NCI-H345 (cell line): ENCODE measurements at regions not wholly inside any gene's neighbourhood (a gene's known extent, or its start where the extent isn't known, plus 50 kb on each side); places are given as distances from the start of the nearest gene placed in this dataset.
"Not testable (repeated sequence)": the region's sequence is repeated elsewhere in the genome, so short reads cannot be mapped to it uniquely, and the experiment has no call there.

Experiments used
- DNase-seq: peaks from one replicate; lab custom pipeline; 2025; lab: John Stamatoyannopoulos, UW

GRCh38 chr4:126738926-126739325 is 893.8 kb upstream of the INTU start:
- DNase-seq: no peak

GRCh38 chr4:126740687-126741086 is 892.1 kb upstream of the INTU start:
- no peak for DNase-seq

DNA sequence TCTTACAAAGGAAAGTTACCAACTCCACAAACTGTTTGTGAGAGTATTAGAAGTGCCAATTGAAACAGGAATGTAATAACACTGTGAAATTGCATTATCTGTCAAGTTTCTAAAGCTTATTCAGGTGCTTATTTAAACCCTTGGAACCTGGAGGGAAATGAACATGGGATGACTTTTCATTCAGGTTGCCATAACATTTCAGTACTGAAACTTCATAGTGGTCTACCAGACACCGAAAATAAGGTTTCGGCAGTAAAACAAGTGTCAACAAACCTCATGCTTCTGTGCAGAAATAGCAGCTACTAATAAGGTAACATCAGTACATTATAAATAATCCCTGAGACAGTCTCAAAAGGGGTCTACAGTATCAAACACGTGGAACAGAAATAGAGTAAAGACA is 890.7 kb upstream of the INTU start:
- DNase-seq: no peak

DNA sequence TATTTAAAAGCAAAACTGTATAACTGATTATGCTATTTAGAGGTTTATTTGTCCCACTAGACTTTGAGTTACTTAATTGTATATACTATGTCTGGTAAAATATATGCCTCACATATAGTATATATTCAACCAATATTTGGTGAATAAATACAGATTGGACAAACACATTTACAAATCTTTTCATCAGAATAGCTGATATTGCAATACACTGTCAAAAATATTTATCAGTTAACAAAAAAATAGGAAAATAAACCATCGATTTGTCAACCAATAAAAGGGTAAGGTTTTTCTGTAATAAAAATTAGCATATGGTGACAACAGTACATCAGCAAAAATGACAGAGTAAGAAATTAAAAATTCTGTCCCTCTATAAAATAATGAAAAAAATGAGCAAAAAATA is 889.9 kb upstream of the INTU start:
- no peak for DNase-seq

GRCh38 chr4:126748736-126749135 is 884.0 kb upstream of the INTU start:
- DNase-seq: no peak

DNA sequence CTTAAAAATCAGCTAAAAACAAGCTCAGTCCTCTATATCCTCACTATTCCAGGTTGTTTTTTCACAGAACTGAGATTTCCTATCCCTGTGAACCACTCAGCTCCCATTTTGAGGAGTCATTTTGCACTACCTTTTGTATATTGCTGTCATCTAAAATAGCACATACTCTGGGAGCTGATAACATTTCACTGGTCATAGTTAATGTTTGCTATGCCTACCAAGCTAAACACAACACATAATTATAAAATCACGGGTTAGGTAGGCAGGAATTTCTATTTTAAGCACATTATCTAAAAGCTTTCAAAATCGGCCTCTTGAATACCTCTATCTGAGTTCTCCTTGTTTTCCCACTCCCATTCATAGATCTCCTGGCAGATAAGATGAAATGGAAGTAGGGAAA is 882.0 kb upstream of the INTU start:
- no peak for DNase-seq

GRCh38 chr4:126752126-126752525 is 880.6 kb upstream of the INTU start:
- no peak for DNase-seq

DNA sequence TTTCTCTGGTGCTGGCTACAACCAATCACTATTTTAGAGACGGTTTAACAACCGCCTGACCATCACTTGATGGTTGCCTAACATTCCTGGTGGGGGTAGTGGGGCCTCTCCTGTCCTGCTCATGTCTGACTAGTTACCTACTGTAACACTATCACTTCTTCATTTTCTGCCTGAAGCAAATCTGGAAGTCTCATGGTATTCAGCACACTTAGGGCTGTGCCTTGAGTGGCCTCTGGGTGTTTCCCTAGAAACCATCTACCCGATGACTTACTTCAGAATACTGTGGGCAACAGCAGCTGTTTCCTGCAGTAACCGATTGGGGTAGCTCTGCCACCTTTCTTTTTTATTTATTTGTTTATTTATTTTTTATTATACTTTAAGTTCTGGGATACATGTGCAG is 880.1 kb upstream of the INTU start:
- DNase-seq: no peak

DNA sequence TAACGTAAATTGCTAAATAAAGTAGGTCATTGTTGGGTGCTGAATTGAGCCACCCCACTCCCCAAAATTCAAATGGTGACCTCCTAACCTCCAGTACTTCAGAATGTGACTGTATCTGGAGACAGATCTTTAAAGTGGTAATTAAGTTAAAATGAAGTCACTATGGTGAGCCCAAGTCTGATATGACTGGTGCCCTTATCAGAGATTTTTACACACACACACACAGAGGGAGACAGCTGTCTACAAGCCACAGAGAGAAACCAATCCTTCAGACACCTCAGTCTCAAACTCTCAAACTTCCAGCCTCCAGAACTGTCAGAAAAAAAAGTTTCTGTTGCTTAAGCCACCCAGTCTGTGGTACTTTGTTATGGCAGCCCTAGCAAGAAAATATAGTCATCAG is 879.2 kb upstream of the INTU start:
- no peak for DNase-seq

DNA sequence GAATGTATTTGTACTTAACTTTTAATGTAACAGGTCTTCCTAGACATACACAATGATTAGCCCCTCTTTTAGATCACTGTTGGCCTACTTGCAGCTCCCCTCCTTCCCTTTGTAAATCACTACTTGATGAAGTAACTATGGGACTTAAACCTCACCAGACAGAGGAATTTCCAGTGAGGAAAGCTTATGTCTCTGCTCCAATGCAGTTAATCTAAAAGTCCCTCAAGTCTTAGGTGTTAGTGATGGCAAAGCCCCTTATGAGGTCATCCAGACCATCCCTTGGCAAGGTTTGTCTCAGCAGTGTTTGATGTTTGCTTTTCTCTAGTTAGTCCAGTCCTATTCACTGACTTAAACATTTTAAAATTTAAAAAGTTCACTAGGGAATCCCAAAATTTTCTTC is 877.3 kb upstream of the INTU start:
- DNase-seq: no peak

GRCh38 chr4:126756050-126756829 is 876.5 kb upstream of the INTU start:
- no peak for DNase-seq

- DNase-seq: no peak
These were observed 875.5 kb upstream of the INTU start for GRCh38 chr4:126757219-126757618.

DNA sequence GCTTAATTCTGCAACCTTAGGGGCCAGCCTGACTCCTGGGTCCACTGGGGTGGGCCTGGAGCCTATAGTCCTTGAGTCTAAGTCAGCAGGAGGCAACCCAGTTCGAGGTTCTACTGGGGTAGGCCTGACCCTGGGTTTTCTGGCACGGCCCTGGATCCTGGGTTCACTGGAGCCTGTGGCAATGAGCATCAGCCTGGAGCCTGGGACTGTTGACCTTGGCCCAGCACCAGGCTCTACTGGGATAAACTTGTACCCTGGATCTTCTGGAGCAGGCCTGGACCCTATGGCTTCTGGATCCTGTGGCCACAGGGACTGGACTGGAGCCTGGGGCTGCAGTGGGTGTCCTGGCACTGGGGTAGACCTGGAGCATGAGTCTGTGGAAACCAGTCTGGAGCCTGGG is 874.3 kb upstream of the INTU start:
- no peak for DNase-seq

DNA sequence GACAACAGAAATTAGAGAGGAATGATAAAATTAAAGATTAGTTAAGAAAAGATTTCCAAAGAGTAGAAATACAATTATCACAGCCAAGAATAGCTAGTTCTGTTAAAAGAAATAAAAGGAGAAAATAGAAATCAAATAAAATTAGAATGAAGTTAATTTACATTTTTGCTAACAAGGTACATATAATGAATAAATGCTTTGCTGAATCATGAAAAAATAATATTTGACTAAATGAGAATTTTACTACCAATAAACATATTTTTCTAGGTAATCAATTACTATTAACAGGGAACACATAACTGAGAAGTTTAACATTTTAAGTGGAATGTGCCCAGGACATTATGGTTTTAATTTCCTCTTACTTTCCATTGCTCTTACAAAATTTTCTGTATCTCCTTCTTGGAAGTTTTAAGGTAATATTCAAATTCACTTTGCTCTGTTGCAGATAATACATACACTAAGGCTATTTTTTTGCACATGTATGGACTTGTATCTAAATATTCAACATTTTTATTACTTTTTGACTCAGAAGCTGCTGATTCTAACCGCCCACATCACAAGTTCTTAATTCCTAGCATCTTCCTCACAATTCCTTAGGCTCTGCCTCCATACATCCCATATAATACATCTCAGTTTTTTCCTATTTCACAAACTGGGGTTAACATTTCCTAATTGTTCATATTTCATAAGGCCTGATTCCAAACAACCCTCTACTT is 870.7 kb upstream of the INTU start:
- DNase-seq: no peak

- no peak for DNase-seq
These were observed 870.0 kb upstream of the INTU start for GRCh38 chr4:126762663-126763247.

DNA sequence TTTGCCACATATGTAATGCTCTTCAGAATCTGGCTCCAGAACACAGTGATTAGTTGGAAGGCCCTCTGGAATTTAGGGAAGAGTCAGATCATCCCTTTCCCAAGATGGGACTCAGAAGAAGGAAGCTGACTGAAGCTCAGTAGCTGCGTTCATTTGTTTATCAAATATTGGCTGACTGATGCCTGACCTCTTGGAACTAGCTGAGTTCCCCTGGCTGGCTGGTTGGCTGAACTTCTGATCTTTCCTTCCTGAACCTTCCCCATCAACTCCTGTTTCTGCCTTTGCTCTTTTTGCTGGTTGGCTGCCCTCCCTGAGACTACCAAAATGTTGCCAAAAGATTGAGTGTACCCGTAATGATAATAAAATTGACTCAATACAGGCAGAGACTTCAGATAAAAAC is 866.5 kb upstream of the INTU start:
- no peak for DNase-seq

DNA sequence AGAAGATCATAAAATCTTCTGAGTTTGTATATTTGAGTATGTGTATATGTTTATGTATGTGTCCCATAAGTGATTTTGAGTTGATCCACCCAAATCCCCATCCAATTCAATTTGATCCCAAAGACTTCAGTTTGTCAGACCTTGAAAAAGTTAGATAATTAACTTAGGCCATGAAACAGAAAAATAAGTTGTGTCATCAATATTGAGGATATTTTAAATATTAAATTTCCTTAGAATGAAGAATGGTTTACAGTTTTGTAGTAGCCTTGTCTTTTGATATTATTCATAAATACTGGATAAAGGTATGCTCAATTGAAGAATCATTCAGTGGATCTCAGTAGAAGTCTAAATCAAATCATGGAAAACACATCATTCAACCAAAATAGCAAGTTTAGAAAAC is 864.4 kb upstream of the INTU start:
- no peak for DNase-seq

GRCh38 chr4:126770811-126771553 is 861.8 kb upstream of the INTU start:
- DNase-seq: not testable (repeated sequence)

DNA sequence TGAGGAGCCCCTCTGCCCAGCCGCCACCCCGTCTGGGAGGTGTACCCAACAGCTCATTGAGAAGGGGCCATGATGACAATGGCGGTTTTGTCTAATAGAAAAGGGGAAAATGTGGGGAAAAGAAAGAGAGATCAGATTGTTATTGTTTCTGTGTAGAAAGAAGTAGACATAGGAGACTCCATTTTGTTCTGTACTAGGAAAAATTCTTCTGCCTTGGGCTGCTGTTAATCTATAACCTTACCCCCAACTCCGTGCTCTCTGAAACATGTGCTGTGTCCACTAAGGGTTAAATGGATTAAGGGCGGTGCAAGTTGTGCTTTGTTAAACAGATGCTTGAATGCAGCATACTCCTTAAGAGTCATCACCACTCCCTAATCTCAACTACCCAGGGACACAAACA is 861.1 kb upstream of the INTU start:
- DNase-seq: not testable (repeated sequence)

DNA sequence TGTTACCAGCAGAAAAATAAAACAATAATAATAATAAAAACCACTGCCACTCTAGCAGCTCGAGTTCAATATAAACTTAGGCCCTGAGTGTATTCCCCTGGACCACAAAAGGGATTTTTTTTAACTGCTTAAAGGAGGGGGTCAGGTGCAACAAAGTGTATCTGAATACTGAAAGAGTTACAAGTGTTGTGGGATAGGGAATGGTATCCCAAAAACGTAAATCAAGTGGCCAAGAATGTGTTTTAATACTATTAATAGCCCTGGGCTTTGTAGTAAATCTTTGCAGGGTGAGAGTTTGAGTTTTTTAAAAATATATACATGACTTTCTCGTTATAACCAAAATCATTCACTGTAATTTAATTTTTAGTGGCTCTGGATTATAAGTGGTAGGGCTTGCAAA is 860.1 kb upstream of the INTU start:
- no peak for DNase-seq

DNA sequence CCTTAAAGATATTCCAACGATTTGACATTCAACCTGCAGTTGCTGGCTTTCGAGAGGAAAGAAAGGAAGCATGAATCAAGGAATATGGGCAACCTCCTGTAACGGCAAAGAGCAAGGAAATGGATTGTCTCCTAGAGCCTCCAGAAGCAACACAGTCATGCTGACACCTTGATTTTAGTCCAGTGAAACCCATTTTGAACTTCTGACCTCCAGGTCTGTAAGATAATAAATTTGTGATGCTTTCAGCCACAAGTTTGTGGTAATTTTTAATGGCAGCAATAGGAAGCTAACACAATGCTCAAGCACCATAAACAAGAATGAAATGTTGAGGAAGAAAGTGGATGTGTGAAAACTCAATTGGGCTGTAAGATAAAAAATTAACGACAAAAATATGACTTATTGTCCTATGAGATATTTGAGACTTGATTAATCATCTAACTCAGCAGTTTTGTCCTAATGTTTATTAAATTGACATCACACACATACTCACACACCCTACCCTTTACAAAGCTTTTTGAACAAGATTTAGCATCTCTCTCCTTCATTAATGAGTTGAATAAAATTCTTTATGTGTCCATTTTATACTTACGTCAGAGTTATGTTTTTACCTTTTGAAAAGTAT is 857.2 kb upstream of the INTU start:
- DNase-seq: no peak

GRCh38 chr4:126776361-126776760 is 856.4 kb upstream of the INTU start:
- DNase-seq: no peak
